H1 (cell line): ENCODE measurements at regions not wholly inside any gene's neighbourhood (a gene's known extent, or its start where the extent isn't known, plus 50 kb on each side); places are given as distances from the start of the nearest gene placed in this dataset.

Experiments used
- CTCF ChIA-PET: fragments of 300-600 bp; sonication (Branson Sonifier 250); formaldehyde crosslinking; loops from one replicate; lab custom pipeline; 2021; ENCODE audit not compliant: partially characterized antibody; lab: Charles Lee
- POLR2A ChIA-PET: fragments of 300-600 bp; sonication (Branson Sonifier 250); formaldehyde crosslinking; loops from one replicate; lab custom pipeline; 2021; ENCODE audit warnings: inconsistent platforms; ENCODE audit not compliant: partially characterized antibody; lab: Charles Lee
- DNase-seq, 2 experiments: peaks; one replicate each; pipeline versions ENCODE4 v3.0.0 to v3.0.0-alpha.2; 2010 to 2022; ENCODE audit warnings: low spot score in 2 of 2, low read depth in 1 of 2, mixed read lengths in 1 of 2
- FAIRE-seq: peaks from 2 replicates; lab custom pipeline; 2011; peaks lifted over from hg19 to GRCh38; lab: Jason Lieb, UNC
- H2AFZ ChIP-seq: 2 replicates; pipeline ENCODE4 v1.8.1; 2012; ENCODE audit warnings: low read length, inconsistent platforms
- H2AK5ac ChIP-seq: 2 replicates; pipeline ENCODE4 v1.6.1; 2013; ENCODE audit warnings: low read depth, low read length
- H2BK120ac ChIP-seq: replicated peaks from 2 replicates; pipeline ENCODE3; 2013; ENCODE audit warnings: low read depth, low read length, inconsistent platforms
- H2BK12ac ChIP-seq: 2 replicates; pipeline ENCODE4 v1.6.1; 2013; ENCODE audit warnings: low read depth, low read length
- H2BK15ac ChIP-seq: 2 replicates; pipeline ENCODE4 v1.6.1; 2013; ENCODE audit warnings: low read length
- H2BK20ac ChIP-seq: 2 replicates; pipeline ENCODE4 v1.6.1; 2013; ENCODE audit warnings: low read length
- H2BK5ac ChIP-seq: 2 replicates; pipeline ENCODE4 v1.6.1; 2013; ENCODE audit warnings: low read depth, low read length
- H3K14ac ChIP-seq: 2 replicates; pipeline ENCODE4 v1.6.1; 2013; ENCODE audit warnings: inconsistent platforms; ENCODE audit not compliant: insufficient read length
- H3K18ac ChIP-seq: 2 replicates; pipeline ENCODE4 v1.6.1; 2013; ENCODE audit warnings: low read length; ENCODE audit errors: extremely low read depth
- H3K23ac ChIP-seq: 2 replicates; pipeline ENCODE4 v1.6.1; 2013; ENCODE audit warnings: inconsistent platforms; ENCODE audit not compliant: insufficient read length
- H3K23me2 ChIP-seq: 2 replicates; pipeline ENCODE4 v1.6.1; 2013; ENCODE audit warnings: low read depth, low read length
- H3K27ac ChIP-seq: 2 replicates; pipeline ENCODE4 v1.6.1; 2011; ENCODE audit warnings: low read depth, low read length, inconsistent platforms
- H3K27me3 ChIP-seq, 4 experiments: replicated peaks in 1 of 4; 1 replicate in 1 of 4; 2 replicates in 3 of 4; pipeline versions ENCODE4 v1.6.1 to v1.8.1; 2011 to 2013; ENCODE audit warnings: low read length in 3 of 4, mild to moderate bottlenecking in 3 of 4, inconsistent platforms in 2 of 4, mixed read lengths in 2 of 4, moderate library complexity in 1 of 4; ENCODE audit not compliant: control insufficient read depth in 3 of 4, insufficient read depth in 3 of 4; ENCODE audit errors: extremely low read depth in 1 of 4
- H3K36me3 ChIP-seq, 4 experiments: 2 replicates each; pipeline versions ENCODE4 v1.6.1 to v1.8.1; 2011 to 2013; ENCODE audit warnings: mild to moderate bottlenecking in 4 of 4, low read length in 3 of 4, moderate library complexity in 2 of 4, control low read depth in 1 of 4, inconsistent platforms in 1 of 4; ENCODE audit not compliant: insufficient read depth in 4 of 4, control insufficient read depth in 2 of 4
- H3K4ac ChIP-seq: replicated peaks from 2 replicates; pipeline ENCODE3; 2013; ENCODE audit warnings: low read length, low read depth, mixed read lengths, inconsistent platforms; ENCODE audit not compliant: insufficient read length
- H3K4me1 ChIP-seq, 4 experiments: replicated peaks in 1 of 4; 1 replicate in 1 of 4; 2 replicates in 3 of 4; pipeline versions ENCODE4 v1.6.1 to v1.8.1; 2011 to 2013; ENCODE audit warnings: low read length in 3 of 4, inconsistent platforms in 2 of 4, mixed read lengths in 1 of 4; ENCODE audit not compliant: insufficient read depth in 4 of 4, control insufficient read depth in 3 of 4
- H3K4me2 ChIP-seq, 2 experiments: 2 replicates each; pipeline versions ENCODE4 v1.6.1 to v1.8.1; 2011 to 2013; ENCODE audit warnings: low read depth in 2 of 2, low read length in 2 of 2, control low read depth in 1 of 2, inconsistent platforms in 1 of 2, mild to moderate bottlenecking in 1 of 2; ENCODE audit not compliant: insufficient read depth in 1 of 2
- H3K4me3 ChIP-seq, 4 experiments: fragments of 200-600, 300-600 bp in 1 of 4; sonication (generic), shearing (Covaris generic), sonication (Bioruptor Twin) in 1 of 4; 2 replicates each; pipeline versions ENCODE4 v1.5.1 to v1.8.1; 2011 to 2016; ENCODE audit warnings: low read length in 4 of 4, low read depth in 3 of 4, control low read depth in 2 of 4, inconsistent platforms in 2 of 4, mild to moderate bottlenecking in 2 of 4, mixed read lengths in 1 of 4, moderate library complexity in 1 of 4; ENCODE audit not compliant: insufficient read depth in 2 of 4; ENCODE audit errors: extremely low read depth in 1 of 4
- H3K56ac ChIP-seq: replicated peaks from 2 replicates; pipeline ENCODE3; 2013; ENCODE audit warnings: low read depth, mild to moderate bottlenecking, mixed read lengths, low read length, inconsistent platforms; ENCODE audit not compliant: insufficient read length
- H3K79me1 ChIP-seq: 2 replicates; pipeline ENCODE4 v1.6.1; 2013; ENCODE audit warnings: low read depth, low read length, control low read depth
- H3K79me2 ChIP-seq, 2 experiments: 2 replicates each; pipeline versions ENCODE4 v1.6.1 to v1.8.1; 2012 to 2013; ENCODE audit warnings: low read length in 2 of 2, mild to moderate bottlenecking in 2 of 2, inconsistent platforms in 1 of 2; ENCODE audit not compliant: insufficient read depth in 2 of 2, control insufficient read depth in 1 of 2
- H3K9ac ChIP-seq, 4 experiments: replicated peaks in 1 of 4; 1 replicate in 1 of 4; 2 replicates in 3 of 4; pipeline versions ENCODE4 v1.6.1 to v1.8.1; 2011 to 2013; ENCODE audit warnings: low read depth in 3 of 4, low read length in 3 of 4, control low read depth in 2 of 4, mild to moderate bottlenecking in 2 of 4, moderate library complexity in 2 of 4, inconsistent platforms in 1 of 4; ENCODE audit errors: extremely low read depth in 1 of 4
- H3K9me3 ChIP-seq, 2 experiments: 2 replicates each; pipeline versions ENCODE4 v1.6.1 to v1.8.1; 2012 to 2013; ENCODE audit warnings: mild to moderate bottlenecking in 2 of 2, moderate library complexity in 2 of 2, control low read depth in 1 of 2, inconsistent platforms in 1 of 2, low read depth in 1 of 2, low read length in 1 of 2, mixed read lengths in 1 of 2; ENCODE audit not compliant: insufficient read depth in 2 of 2
- H4K20me1 ChIP-seq, 2 experiments: replicated peaks in 1 of 2; 2 replicates each; pipeline versions ENCODE3 to v1.8.1; 2011 to 2013; ENCODE audit warnings: inconsistent platforms in 2 of 2, low read length in 2 of 2, mild to moderate bottlenecking in 1 of 2; ENCODE audit not compliant: insufficient read depth in 2 of 2, control insufficient read depth in 1 of 2
- H4K5ac ChIP-seq: 2 replicates; pipeline ENCODE4 v1.6.1; 2013; ENCODE audit warnings: low read length, low read depth, mixed read lengths, inconsistent platforms; ENCODE audit not compliant: insufficient read length
- H4K8ac ChIP-seq: 2 replicates; pipeline ENCODE4 v1.8.0; 2013; ENCODE audit warnings: mild to moderate bottlenecking, moderate library complexity, low read length, inconsistent platforms; ENCODE audit not compliant: insufficient read depth; ENCODE audit errors: extremely low read depth
- H4K91ac ChIP-seq: replicated peaks from 2 replicates; pipeline ENCODE3; 2013; ENCODE audit warnings: low read length, mixed read lengths, inconsistent platforms; ENCODE audit not compliant: insufficient read length
- CBX8 ChIP-seq: fragments of 300-800, 300-1000 bp; sonication (generic); IDR thresholded peaks from 2 replicates; pipeline ENCODE4 v1.7.1; 2016; ENCODE audit warnings: low read depth, low read length, borderline replicate concordance
- CEBPB ChIP-seq: IDR thresholded peaks from 2 replicates; pipeline ENCODE4 v1.6.1; 2012; ENCODE audit warnings: low read depth, low read length
- GABPA ChIP-seq: IDR thresholded peaks from 2 replicates; pipeline ENCODE4 v1.6.1; 2011; ENCODE audit warnings: mild to moderate bottlenecking, low read length, moderate library complexity, borderline replicate concordance; ENCODE audit not compliant: insufficient read depth
- GTF2F1 ChIP-seq: IDR thresholded peaks from 2 replicates; pipeline ENCODE4 v1.6.1; 2012; ENCODE audit warnings: low read depth, low read length, improper control_type of control experiment, borderline replicate concordance
- JUN ChIP-seq: IDR thresholded peaks from 2 replicates; pipeline ENCODE4 v1.6.1; 2011; ENCODE audit warnings: low read depth, mild to moderate bottlenecking, improper control_type of control experiment, low read length
- KDM4A ChIP-seq: IDR thresholded peaks from one replicate; pipeline ENCODE4 v1.7.1; 2012; ENCODE audit warnings: low read depth, mild to moderate bottlenecking, moderate library complexity, low read length, inconsistent platforms; ENCODE audit not compliant: severe bottlenecking
- MAFK ChIP-seq: IDR thresholded peaks from 2 replicates; pipeline ENCODE4 v1.6.1; 2012; ENCODE audit warnings: low read depth, mild to moderate bottlenecking, improper control_type of control experiment, low read length
- RXRA ChIP-seq: IDR thresholded peaks from 2 replicates; pipeline ENCODE4 v1.6.1; 2011; ENCODE audit warnings: low read depth, mild to moderate bottlenecking, low read length, moderate library complexity; ENCODE audit not compliant: insufficient read depth
- SIN3A ChIP-seq, 2 experiments: IDR thresholded peaks in 1 of 2; conservative IDR thresholded peaks in 1 of 2; 2 replicates each; pipeline ENCODE4 v1.6.1; 2011 to 2012; ENCODE audit warnings: low read length in 2 of 2, improper control_type of control experiment in 1 of 2, low read depth in 1 of 2, mild to moderate bottlenecking in 1 of 2
- SIRT6 ChIP-seq: IDR thresholded peaks from one replicate; pipeline ENCODE4 v1.7.1; 2012; ENCODE audit warnings: low read length, inconsistent platforms
- SIX5 ChIP-seq: IDR thresholded peaks from 2 replicates; pipeline ENCODE4 v1.6.1; 2011; ENCODE audit warnings: mild to moderate bottlenecking, low read depth, low read length
- TAF1 ChIP-seq: IDR thresholded peaks from 2 replicates; pipeline ENCODE4 v1.6.1; 2011; ENCODE audit warnings: mild to moderate bottlenecking, low read depth, low read length
- TCF12 ChIP-seq: IDR thresholded peaks from 2 replicates; pipeline ENCODE4 v1.6.1; 2011; ENCODE audit warnings: low read depth, mild to moderate bottlenecking, low read length
- YY1 ChIP-seq: IDR thresholded peaks from 2 replicates; pipeline ENCODE4 v1.6.1; 2011; ENCODE audit warnings: low read depth, mild to moderate bottlenecking, low read length
- WGBS, 2 experiments: shearing (Covaris generic) in 1 of 2; methylation state at CpG; one replicate each; pipeline versions ENCODE4 v1.1.6 to v1.1.7; 2013 to 2015; ENCODE audit warnings: low lambda C conversion rate in 2 of 2, mixed read lengths in 2 of 2, inconsistent platforms in 1 of 2, low coverage in 1 of 2, missing lambda C conversion rate in 1 of 2; ENCODE audit not compliant: insufficient replicate concordance in 2 of 2, insufficient coverage in 1 of 2, insufficient read length in 1 of 2; ENCODE audit errors: extremely low coverage in 1 of 2, missing lambda C conversion rate in 1 of 2; 5-methylcytosine and 5-hydroxymethylcytosine counted together

DNA sequence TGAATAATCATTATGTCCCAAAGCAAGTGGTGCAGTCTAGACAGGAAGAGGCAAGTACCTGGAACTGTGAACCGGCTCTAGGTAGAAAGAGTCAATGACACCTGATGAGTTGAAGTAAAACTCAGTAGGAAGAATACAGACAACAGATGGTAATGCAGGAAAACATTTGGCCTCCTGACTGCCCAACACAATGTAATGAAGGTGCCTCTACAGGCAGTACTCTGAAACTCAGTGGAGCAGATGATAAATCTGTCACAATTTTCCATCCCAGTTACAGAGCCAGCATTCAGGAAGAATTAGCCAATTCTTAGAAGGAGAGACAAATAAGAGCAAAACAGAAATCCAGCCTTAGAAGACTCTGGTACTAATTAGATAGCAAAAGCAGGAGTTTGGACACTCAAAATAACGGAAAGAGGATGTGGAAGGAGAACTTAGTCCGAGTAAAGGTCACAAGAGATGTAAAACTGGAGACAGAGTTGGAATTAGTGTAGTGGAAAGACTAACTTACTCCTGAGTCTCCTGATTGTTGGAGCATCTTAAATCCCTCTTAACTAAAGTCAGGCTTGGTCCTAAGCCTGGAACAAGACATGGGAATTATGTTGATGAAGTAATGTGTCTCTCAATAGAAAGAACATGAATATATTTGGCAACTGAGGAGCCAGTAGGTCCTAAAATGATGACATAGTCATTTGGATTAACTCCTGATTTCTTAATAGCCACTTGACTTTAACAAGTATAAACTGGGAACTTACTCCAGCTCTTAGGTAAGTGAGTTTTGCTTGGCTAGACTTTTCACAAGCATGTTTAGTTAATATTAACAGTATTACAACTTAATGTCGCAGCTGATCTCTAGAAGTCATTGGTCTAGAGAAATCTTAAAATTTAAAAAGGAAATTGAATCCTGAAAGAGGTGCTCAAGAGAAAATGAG, 457.3 kb upstream of the MIR17HG start:
- 70% methylated on average over 4 of the region's 4 CpGs; no CpG with 5 or more reads in 1 of the 2 experiments for WGBS, 2 experiments
- DNase-seq (no peak), FAIRE-seq (no peak)

More for the DNA sequence above, 457.3 kb upstream of the MIR17HG start:
- no peak overlapping the region for H3K9ac ChIP-seq
- no peak overlapping the region for H3K4ac ChIP-seq
- H3K36me3 ChIP-seq, result no peaks in the 10 kb centered on the region
- H2AK5ac ChIP-seq, result no peak overlapping the region
- H3K4me1 ChIP-seq, result no peaks in the 10 kb centered on the region
- H3K79me1 ChIP-seq, result no peaks in the 10 kb centered on the region
- H2BK120ac ChIP-seq, result no peak overlapping the region
- ChIA-PET CTCF (interaction anchor here (0.6 to 0.8 kb wide), 2 partner anchors 23 to 253 kb away, joined by 3 read pairs; no protein-coding TSS in a partner anchor), POLR2A (no interaction called here)
- no peak overlapping the region for H3K23ac ChIP-seq
- no peak overlapping the region for H2BK12ac ChIP-seq
- no peaks in the 10 kb centered on the region for H4K20me1 ChIP-seq
- no peak overlapping the region for H3K4me3 ChIP-seq
- H3K4me2 ChIP-seq, result no peak overlapping the region
- H2AFZ ChIP-seq, result no peak overlapping the region
- no peak overlapping the region for H2BK20ac ChIP-seq
- H3K18ac ChIP-seq, result no peak overlapping the region
- H3K27me3 ChIP-seq, result no peaks in the 10 kb centered on the region
- no peak overlapping the region for H4K8ac ChIP-seq
- no peak overlapping the region for H4K91ac ChIP-seq
- no peak overlapping the region for H2BK15ac ChIP-seq
- H3K79me2 ChIP-seq, result no peaks in the 10 kb centered on the region
- H3K14ac ChIP-seq, result no peak overlapping the region
- no peak overlapping the region for H2BK5ac ChIP-seq
- H4K5ac ChIP-seq, result no peak overlapping the region
- H3K23me2 ChIP-seq, result no peaks in the 10 kb centered on the region
- TF ChIP-seq TCF12 (no peak), CBX8 (no peak), GTF2F1 (no peak), KDM4A (no peak), MAFK (no peak), GABPA (no peak), SIN3A (conservative IDR thresholded peaks at IDR 0.05 in 1 of 2, IDR thresholded peaks at IDR 0.05 in 1 of 2; ENCODE audit: low read depth in 1 of 2, low read length in 2 of 2) (no peak), YY1 (no peak), SIRT6 (no peak), CEBPB (no peak), TAF1 (no peak), SIX5 (no peak), JUN (no peak), RXRA (no peak)
- no peak overlapping the region for H3K27ac ChIP-seq
- no peak overlapping the region for H3K56ac ChIP-seq
- H3K9me3 ChIP-seq, result no peaks in the 10 kb centered on the region
